Neural progenitor cell (in vitro differentiated cells): ENCODE measurements at regions not wholly inside any gene's neighbourhood (a gene's known extent, or its start where the extent isn't known, plus 50 kb on each side); places are given as distances from the start of the nearest gene placed in this dataset.

ENCODE experiments used
- CTCF ChIP-seq: fragments of 200-600 bp; sonication (generic); IDR thresholded peaks from 2 replicates; pipeline ENCODE4 v1.5.1; 2017; ENCODE audit warnings: antibody characterized with exemption, mild to moderate bottlenecking
- EZH2 ChIP-seq: fragments of 200-600 bp; sonication (generic); IDR thresholded peaks from 2 replicates; pipeline ENCODE4 v1.6.1; 2017; ENCODE audit warnings: antibody characterized with exemption, mild to moderate bottlenecking, moderate library complexity

- TF ChIP-seq EZH2 (no peak), CTCF (no peak)
These were observed 118.9 kb upstream of the ZC3H11B start for GRCh38 chr1:219731771-219732170.
